HUES64 (cell line): ENCODE measurements at regions not wholly inside any gene's neighbourhood (a gene's known extent, or its start where the extent isn't known, plus 50 kb on each side); places are given as distances from the start of the nearest gene placed in this dataset.

Source experiments
- H3K27ac ChIP-seq: 2 replicates; pipeline ENCODE4 v1.7.0; 2013; ENCODE audit warnings: low read depth, low read length, inconsistent platforms
- H3K27me3 ChIP-seq: 2 replicates; pipeline ENCODE4 v1.6.1; 2013; ENCODE audit warnings: mild to moderate bottlenecking, low read length; ENCODE audit not compliant: insufficient read depth
- H3K36me3 ChIP-seq: 2 replicates; pipeline ENCODE4 v1.6.1; 2013; ENCODE audit warnings: mild to moderate bottlenecking, low read length; ENCODE audit not compliant: insufficient read depth
- H3K4me1 ChIP-seq: 2 replicates; pipeline ENCODE4 v1.6.1; 2013; ENCODE audit warnings: mild to moderate bottlenecking, low read length, moderate library complexity; ENCODE audit not compliant: insufficient read depth
- H3K4me3 ChIP-seq: 2 replicates; pipeline ENCODE4 v1.5.1; 2013; ENCODE audit warnings: mild to moderate bottlenecking, low read length, moderate library complexity
- H3K9ac ChIP-seq: 2 replicates; pipeline ENCODE4 v1.6.1; 2013; ENCODE audit warnings: mild to moderate bottlenecking, low read depth, low read length
- H3K9me3 ChIP-seq: 2 replicates; pipeline ENCODE4 v1.6.1; 2013; ENCODE audit warnings: low read depth, low read length; ENCODE audit not compliant: insufficient read depth
- WGBS: fragments of 150-250, 120-280 bp; methylation state at CpG from one replicate; pipeline ENCODE4 v1.1.7; 2013; ENCODE audit warnings: missing lambda C conversion rate; 5-methylcytosine and 5-hydroxymethylcytosine counted together

DNA sequence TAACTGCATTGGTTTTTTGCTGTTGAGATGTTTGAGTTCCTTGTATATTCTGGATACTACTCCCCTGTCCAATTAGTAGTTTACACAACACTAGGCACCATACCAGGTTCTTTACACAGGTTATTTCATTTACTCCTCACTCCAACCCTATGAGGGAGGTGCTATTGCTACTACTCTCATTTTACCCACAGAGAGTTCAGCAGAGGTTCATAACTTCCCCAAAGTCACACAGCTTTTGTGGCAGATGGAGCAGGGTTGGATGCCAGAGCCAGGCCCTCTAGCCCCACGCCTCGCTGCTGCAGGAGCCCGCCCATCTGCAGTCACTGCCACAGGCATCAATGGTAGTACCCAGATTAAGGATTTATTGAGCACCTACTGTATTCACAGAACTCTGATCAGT is 61.7 kb upstream of the MAP3K4 start:
- no peaks in the 10 kb centered on the region for H3K4me1 ChIP-seq
- H3K9me3 ChIP-seq, result no peaks in the 10 kb centered on the region
- no peak overlapping the region for H3K27ac ChIP-seq
- H3K9ac ChIP-seq, result no peak overlapping the region
- WGBS, result 93% methylated on average over 3 of the region's 3 CpGs
- H3K36me3 ChIP-seq, result no peaks in the 10 kb centered on the region
- H3K4me3 ChIP-seq, result no peak overlapping the region
- H3K27me3 ChIP-seq, result peaks cover 13% of the 10 kb centered on the region

DNA sequence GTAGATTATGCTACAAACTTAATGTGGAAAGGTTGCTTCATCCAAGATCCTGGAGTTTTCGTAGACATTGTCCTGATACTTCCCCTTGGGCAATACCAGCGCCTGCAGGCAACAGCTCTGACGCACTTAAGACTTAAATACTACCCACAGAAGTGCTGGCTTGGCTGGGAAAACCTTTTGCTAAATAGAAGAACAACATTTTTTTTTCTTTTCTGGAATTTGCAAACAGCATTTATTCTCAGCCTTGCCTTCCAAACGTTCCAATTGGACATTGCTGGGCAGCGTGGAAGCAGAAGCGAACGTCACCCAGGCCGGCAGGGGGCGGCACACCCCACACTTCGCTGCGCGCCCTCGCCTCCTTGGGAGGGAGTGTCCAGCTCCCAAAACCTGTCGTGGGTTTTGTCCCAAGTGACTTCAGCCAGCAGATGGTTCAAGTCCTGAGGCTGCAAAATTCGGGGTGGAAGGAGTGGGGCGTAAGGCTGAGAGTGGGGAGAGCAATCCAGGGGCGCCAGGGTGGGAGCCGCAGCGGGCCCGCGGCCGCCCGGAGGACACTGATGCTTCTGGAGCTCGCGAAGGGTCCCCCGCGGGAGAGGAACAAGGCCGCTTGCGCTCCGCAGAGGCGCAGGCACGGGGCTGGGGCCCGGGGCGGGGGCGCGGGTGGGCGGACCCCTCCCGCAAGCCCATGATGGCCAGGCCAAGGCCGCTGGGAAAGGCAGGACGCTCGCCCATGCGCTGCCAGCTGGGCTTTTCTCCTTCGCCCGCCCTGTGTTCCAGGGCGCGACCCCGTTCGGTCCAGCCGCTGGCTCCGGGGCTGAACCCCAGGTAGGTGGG is 60.8 kb upstream of the MAP3K4 start:
- H3K27me3 ChIP-seq, result peaks cover 13% of the 10 kb centered on the region
- no peaks in the 10 kb centered on the region for H3K9me3 ChIP-seq
- no peaks in the 10 kb centered on the region for H3K36me3 ChIP-seq
- H3K27ac ChIP-seq, result no peak overlapping the region
- WGBS, result 6% methylated on average over 50 of the region's 50 CpGs
- H3K4me1 ChIP-seq, result no peaks in the 10 kb centered on the region
- H3K9ac ChIP-seq, result peak overlapping the region; percentile 54; the same call in 1 of the 2 replicates
- peak overlapping the region; percentile 74 for H3K4me3 ChIP-seq

DNA sequence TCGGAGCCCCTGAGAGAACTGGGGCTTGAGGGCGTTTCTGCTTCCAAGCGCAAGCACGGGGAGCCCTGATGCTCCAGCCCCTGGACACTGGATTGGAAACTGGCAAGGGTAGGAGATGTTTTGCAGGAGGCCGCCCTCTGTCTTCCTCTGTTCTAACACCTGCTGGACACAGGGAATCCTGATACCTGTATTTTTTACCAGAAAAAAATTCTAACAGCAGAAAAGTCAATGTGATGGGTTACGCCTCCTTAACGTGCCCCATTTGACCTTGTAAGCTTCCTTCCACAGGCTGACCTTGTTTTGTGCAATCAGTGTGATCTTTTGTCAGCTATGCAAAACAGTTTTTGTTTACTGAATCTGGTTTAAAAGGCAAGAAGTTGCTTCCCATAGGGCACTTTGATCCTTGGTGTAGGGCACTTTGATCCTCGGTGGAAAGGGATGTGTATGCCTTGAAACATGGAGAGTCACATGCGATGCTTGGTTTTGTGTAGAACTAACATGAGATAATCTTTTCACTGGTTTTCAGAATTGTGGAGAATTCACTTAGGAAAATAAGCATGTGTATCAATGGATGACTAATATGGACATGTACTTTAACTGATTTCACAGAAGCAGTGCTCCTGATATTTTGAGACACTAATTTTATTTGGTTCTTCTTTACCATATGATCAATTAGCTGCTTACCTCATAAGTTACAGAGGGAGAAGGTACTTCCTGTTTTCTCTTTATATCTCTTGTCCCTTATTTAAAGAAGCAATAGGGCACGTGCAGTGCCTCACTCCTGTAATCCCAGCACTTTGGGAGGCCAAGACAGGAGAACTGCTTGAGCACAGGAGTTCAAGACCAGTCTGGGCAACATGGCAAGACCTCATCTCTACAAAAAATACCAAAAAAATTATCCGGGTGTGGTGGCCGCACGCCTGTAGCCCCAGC is 59.9 kb upstream of the MAP3K4 start:
- Histone ChIP-seq H3K27me3 (peaks cover 13% of the 10 kb centered on the region), H3K9me3 (no peaks in the 10 kb centered on the region), H3K4me1 (no peaks in the 10 kb centered on the region), H3K36me3 (no peaks in the 10 kb centered on the region), H3K4me3 (peak overlapping the region; percentile 74), H3K27ac (no peak overlapping the region), H3K9ac (peak overlapping the region; percentile 54; the same call in 1 of the 2 replicates)
- WGBS, result 41% methylated on average over 13 of the region's 13 CpGs

DNA sequence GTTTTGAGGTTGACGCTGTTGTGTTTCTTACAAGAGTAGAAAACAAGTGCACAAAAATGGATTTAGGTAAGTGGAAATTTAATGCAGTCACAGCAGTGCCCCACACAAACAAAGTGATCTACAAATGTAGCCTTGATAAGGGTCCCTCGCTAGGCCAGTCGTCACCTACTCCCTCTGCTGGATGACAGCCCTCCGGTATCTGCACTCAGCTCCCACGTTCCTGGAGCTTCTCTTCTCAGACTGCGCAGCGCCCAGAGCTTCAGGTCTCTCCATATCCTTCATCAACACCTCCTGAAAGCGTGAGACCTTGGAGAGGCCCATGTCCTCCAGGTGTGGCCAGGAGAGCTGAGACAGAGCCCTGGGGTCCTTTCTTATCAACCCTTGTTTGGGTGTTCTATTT is 58.3 kb upstream of the MAP3K4 start:
- Histone ChIP-seq H3K9ac (no peak overlapping the region), H3K36me3 (no peaks in the 10 kb centered on the region), H3K4me1 (no peaks in the 10 kb centered on the region), H3K27ac (no peak overlapping the region), H3K4me3 (no peak overlapping the region), H3K9me3 (no peaks in the 10 kb centered on the region), H3K27me3 (peaks cover 13% of the 10 kb centered on the region)
- 58% methylated on average over 8 of the region's 8 CpGs for WGBS

DNA sequence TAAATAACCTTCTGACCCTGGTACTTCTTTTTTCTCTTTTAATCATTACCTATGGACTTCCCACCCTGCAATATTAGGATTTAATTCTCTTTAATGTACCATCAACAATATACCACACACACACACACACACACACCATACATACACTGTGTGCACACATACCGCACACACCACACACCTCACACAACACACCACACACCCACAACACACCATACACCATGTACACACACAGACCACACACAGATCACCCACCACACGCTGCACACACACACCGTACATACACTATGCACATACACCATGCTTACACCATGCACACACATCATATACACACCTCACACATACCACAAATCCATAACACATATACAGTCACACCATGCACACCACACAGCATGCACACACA is 57.4 kb upstream of the MAP3K4 start:
- Histone ChIP-seq H3K4me3 (no peak overlapping the region), H3K27ac (no peak overlapping the region), H3K9me3 (no peaks in the 10 kb centered on the region), H3K4me1 (no peaks in the 10 kb centered on the region), H3K9ac (no peak overlapping the region), H3K36me3 (no peaks in the 10 kb centered on the region), H3K27me3 (peaks cover 13% of the 10 kb centered on the region)
- 96% methylated on average over 3 of the region's 3 CpGs for WGBS

DNA sequence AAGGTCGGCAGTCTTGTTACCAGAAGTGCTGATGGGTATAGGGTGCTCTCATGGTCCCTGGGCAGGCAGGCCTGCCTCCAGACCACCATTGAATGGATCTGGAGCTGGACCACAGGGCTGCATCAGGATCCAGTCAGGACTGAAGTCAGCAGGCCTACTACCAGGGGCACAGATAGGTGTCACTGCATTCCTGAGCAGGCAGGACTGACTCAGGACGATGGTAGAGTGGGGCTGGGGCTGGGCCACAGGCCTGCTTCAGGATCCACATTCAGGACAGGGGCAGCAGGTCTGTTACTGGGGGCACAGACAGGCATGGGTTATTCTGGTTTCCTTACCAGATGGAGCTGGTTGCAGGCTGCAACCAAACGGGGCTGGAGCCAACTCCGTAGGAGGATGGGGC is 51.4 kb upstream of the MAP3K4 start:
- Histone ChIP-seq H3K9ac (no peak overlapping the region), H3K9me3 (no peaks in the 10 kb centered on the region)
- WGBS, result 90% methylated on average over 4 of the region's 4 CpGs

More for the DNA sequence above, 51.4 kb upstream of the MAP3K4 start:
- Histone ChIP-seq H3K4me1 (no peaks in the 10 kb centered on the region), H3K27me3 (no peaks in the 10 kb centered on the region), H3K36me3 (no peaks in the 10 kb centered on the region), H3K4me3 (no peak overlapping the region), H3K27ac (no peak overlapping the region)
